ENCODE measurements at regions not wholly inside any gene's neighbourhood (a gene's known extent, or its start where the extent isn't known, plus 50 kb on each side); places are given as distances from the start of the nearest gene placed in this dataset.

GRCh38 chr1:58999676-59000075 is 215.8 kb upstream of the JUN start:
- Histone ChIP-seq H3K9ac (ENCODE audit: low read depth, low read length) (no peak overlapping the region), H3K4me1 (ENCODE audit: insufficient read depth, low read length) (peaks cover 2% of the 10 kb centered on the region; the same call in 1 of the 2 replicates), H3K9me3 (ENCODE audit: control insufficient read depth, insufficient read depth, low read length) (no peaks in the 10 kb centered on the region), H3K36me3 (ENCODE audit: insufficient read depth, low read length) (no peaks in the 10 kb centered on the region)

DNA sequence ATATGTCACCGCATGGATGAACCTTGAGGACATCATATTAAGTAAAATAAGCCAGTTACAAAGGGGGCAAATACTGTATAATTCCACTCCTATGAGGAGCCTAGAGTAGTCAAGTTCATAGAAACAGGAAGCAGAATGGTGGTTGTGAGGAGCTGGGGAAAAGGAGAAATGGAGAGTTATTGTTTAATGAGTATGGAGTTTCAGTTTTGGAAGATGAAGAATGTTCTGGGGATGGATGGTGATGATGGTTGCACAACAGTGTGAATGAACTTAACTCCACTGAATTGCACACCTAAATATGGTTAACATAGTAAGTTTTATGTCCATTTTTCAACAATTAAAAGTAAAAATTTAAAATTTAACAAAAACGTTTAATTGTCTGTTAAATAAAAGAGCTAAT is 220.9 kb upstream of the JUN start:
- peaks cover 2% of the 10 kb centered on the region; the same call in 1 of the 2 replicates for H3K4me1 ChIP-seq (ENCODE audit: insufficient read depth, low read length)

DNA sequence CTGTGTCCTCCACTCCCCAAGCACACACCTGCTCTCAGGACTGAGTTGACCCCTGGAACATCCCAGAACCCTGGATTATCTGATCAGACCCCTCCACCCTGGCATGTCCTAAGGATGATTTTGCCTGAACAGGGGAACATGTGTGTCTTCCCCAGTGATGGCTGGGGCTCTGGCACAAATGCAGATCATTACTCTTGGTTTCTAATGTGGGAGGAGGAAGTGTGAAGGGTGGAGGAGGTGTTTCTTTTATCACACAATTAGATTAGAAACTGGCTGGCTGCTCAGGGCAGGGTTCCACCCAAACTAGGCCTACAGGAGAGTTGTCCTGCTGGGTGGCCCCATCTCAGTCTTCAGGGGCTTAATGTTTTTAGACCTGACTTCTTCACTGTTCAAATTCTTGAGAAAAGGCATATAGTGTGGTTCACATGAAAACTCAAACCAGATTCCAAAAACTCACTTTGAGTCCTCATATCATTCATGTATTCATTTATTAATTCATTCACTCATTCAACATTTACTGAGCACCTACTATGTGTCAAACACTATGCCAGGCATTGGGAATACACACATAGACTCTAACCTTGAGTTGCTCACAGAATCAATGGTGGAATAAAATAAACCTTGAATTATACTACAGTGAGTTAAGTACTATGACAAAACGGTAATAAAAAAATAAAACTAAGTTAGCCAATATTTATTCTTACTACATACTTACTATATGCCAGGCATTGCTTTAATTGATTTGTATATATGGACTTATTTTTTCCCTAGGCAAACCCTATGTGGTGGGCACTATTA is 221.8 kb upstream of the JUN start:
- no peak overlapping the region for H3K9ac ChIP-seq (ENCODE audit: low read depth, low read length)
- no peaks in the 10 kb centered on the region for H3K36me3 ChIP-seq (ENCODE audit: insufficient read depth, low read length)
- no peaks in the 10 kb centered on the region for H3K9me3 ChIP-seq (ENCODE audit: control insufficient read depth, insufficient read depth, low read length)
- H3K4me1 ChIP-seq (ENCODE audit: insufficient read depth, low read length): peaks cover 2% of the 10 kb centered on the region; the same call in 1 of the 2 replicates

More for the DNA sequence above, 220.9 kb upstream of the JUN start:
- Histone ChIP-seq H3K9me3 (ENCODE audit: control insufficient read depth, insufficient read depth, low read length) (no peaks in the 10 kb centered on the region), H3K36me3 (ENCODE audit: insufficient read depth, low read length) (no peaks in the 10 kb centered on the region), H3K9ac (ENCODE audit: low read depth, low read length) (no peak overlapping the region)

GRCh38 chr1:59006289-59006658 is 222.4 kb upstream of the JUN start:
- Histone ChIP-seq H3K9ac (ENCODE audit: low read depth, low read length) (no peak overlapping the region), H3K4me1 (ENCODE audit: insufficient read depth, low read length) (peaks cover 2% of the 10 kb centered on the region; the same call in 1 of the 2 replicates), H3K36me3 (ENCODE audit: insufficient read depth, low read length) (no peaks in the 10 kb centered on the region)

DNA sequence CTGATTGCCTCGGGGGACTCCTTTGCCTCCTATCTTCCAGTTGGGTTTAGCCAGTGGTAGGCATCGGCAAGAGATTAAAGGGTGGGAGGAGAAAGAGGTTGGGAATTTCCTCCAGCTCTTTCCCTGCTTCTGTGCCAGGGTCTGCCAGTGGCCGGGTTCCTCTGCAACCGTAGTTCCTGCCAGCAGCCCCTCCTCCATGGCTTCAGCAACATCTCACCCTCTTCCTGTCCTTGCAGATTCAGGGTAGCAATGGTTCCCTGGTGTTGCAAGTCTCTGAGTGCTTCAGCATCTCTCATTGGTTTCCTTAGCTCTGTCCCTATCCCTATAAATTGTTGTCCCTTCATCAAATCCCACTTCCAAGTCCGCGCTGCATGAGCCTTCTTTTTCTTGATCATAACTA is 223.1 kb upstream of the JUN start:
- H3K36me3 ChIP-seq (ENCODE audit: insufficient read depth, low read length): no peaks in the 10 kb centered on the region
- no peaks in the 10 kb centered on the region for H3K9me3 ChIP-seq (ENCODE audit: control insufficient read depth, insufficient read depth, low read length)
- peaks cover 2% of the 10 kb centered on the region; the same call in 1 of the 2 replicates for H3K4me1 ChIP-seq (ENCODE audit: insufficient read depth, low read length)
- no peak overlapping the region for H3K9ac ChIP-seq (ENCODE audit: low read depth, low read length)

More at GRCh38 chr1:59006289-59006658, 222.4 kb upstream of the JUN start:
- no peaks in the 10 kb centered on the region for H3K9me3 ChIP-seq (ENCODE audit: control insufficient read depth, insufficient read depth, low read length)

- Histone ChIP-seq H3K9ac (ENCODE audit: low read depth, low read length) (no peak overlapping the region), H3K4me1 (ENCODE audit: insufficient read depth, low read length) (peaks cover 2% of the 10 kb centered on the region), H3K9me3 (ENCODE audit: control insufficient read depth, insufficient read depth, low read length) (no peaks in the 10 kb centered on the region), H3K36me3 (ENCODE audit: insufficient read depth, low read length) (no peaks in the 10 kb centered on the region)
These were observed 223.6 kb upstream of the JUN start for GRCh38 chr1:59007429-59007819.

DNA sequence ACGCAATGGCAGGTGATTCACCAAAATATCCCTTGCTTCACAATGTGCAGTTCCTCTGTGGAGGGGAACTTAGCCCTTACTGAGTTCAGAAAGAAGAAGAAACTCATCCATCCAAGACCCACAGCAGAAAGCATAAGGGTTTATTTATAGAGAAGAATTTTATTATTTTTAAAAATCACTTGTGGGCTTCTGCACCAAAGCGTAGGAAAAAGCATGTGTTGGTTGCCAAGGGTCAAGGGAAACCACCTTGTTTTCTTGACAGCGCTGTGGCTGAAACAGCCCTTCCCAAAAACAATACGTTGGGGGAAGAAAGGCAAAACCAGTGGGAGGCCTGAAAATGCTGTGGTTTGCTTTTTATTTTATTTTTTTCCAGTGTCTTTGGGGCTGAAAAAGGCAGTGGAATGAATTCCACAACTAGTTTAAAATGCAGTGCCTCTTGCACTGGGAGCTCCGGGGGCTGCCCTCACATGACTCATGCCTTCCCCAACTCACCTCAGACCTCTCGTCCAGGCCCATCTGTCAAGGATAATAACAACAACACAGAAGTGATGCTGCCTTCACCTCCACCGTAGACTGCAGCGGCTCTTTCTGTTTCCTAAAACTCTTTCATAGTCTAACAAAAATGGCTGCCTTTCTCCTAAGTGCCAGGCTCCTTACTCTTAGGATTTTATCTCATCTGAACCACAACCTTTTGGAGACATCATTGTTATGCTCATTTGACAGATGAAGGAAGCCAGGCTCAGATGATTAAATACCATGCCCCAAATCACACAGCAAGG is 224.2 kb upstream of the JUN start:
- no peaks in the 10 kb centered on the region for H3K36me3 ChIP-seq (ENCODE audit: insufficient read depth, low read length)
- peaks cover 7% of the 10 kb centered on the region for H3K4me1 ChIP-seq (ENCODE audit: insufficient read depth, low read length)
- H3K9me3 ChIP-seq (ENCODE audit: control insufficient read depth, insufficient read depth, low read length): no peaks in the 10 kb centered on the region
- H3K9ac ChIP-seq (ENCODE audit: low read depth, low read length): no peak overlapping the region

- H3K9me3 ChIP-seq (ENCODE audit: control insufficient read depth, insufficient read depth, low read length): no peaks in the 10 kb centered on the region
- H3K4me1 ChIP-seq (ENCODE audit: insufficient read depth, low read length): peaks cover 8% of the 10 kb centered on the region
- no peaks in the 10 kb centered on the region for H3K36me3 ChIP-seq (ENCODE audit: insufficient read depth, low read length)
- H3K9ac ChIP-seq (ENCODE audit: low read depth, low read length): no peak overlapping the region
These were observed 224.9 kb upstream of the JUN start for GRCh38 chr1:59008599-59009347.

DNA sequence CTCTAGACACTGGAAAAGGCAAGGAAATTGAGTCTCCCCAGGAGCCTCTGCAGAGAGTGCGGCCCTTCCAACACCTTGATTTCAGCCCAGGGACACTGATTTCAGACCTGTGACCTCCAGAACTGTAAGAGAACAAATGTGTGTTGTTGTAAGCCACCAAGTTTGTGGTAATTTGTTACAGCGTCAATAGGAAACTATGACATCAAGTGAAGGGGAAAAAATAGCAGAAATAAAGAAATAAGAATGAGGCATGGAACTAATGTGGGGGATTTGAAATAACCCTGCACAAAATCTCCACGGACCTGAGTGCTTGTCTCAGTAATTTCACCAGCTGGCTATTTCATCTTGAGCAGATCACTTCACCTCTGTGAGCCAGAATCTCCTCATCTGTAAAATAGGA is 227.8 kb upstream of the JUN start:
- H3K36me3 ChIP-seq (ENCODE audit: insufficient read depth, low read length): no peaks in the 10 kb centered on the region
- no peaks in the 10 kb centered on the region for H3K9me3 ChIP-seq (ENCODE audit: control insufficient read depth, insufficient read depth, low read length)
- peaks cover 34% of the 10 kb centered on the region for H3K4me1 ChIP-seq (ENCODE audit: insufficient read depth, low read length)
- H3K9ac ChIP-seq (ENCODE audit: low read depth, low read length): no peak overlapping the region

DNA sequence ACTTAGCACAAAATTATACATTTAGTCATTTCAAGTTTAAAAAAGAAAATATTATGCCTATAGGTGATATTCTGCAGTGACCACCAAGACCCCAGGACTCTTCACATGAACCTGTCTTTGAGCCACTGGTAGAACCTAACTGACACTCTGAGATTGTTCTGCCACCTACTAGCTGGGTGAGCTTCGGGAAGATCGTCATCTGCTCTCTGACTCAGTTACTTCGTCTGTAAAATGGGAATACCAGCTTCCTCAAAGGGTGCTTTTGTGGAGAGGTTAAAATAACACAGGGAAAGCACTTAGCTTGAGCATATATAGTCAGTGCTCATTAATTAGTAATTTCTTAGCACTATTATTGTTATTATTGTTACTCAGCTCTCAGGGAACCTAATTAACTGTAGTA is 228.5 kb upstream of the JUN start:
- Histone ChIP-seq H3K36me3 (ENCODE audit: insufficient read depth, low read length) (no peaks in the 10 kb centered on the region), H3K9ac (ENCODE audit: low read depth, low read length) (no peak overlapping the region), H3K4me1 (ENCODE audit: insufficient read depth, low read length) (peaks cover 38% of the 10 kb centered on the region), H3K9me3 (ENCODE audit: control insufficient read depth, insufficient read depth, low read length) (no peaks in the 10 kb centered on the region)

GRCh38 chr1:59013276-59013927 is 229.6 kb upstream of the JUN start:
- Histone ChIP-seq H3K36me3 (ENCODE audit: insufficient read depth, low read length) (no peaks in the 10 kb centered on the region), H3K4me1 (ENCODE audit: insufficient read depth, low read length) (peaks cover 38% of the 10 kb centered on the region), H3K9ac (ENCODE audit: low read depth, low read length) (peak overlapping the region; percentile 27), H3K9me3 (ENCODE audit: control insufficient read depth, insufficient read depth, low read length) (peaks cover 6% of the 10 kb centered on the region; the same call in 1 of the 2 replicates)

DNA sequence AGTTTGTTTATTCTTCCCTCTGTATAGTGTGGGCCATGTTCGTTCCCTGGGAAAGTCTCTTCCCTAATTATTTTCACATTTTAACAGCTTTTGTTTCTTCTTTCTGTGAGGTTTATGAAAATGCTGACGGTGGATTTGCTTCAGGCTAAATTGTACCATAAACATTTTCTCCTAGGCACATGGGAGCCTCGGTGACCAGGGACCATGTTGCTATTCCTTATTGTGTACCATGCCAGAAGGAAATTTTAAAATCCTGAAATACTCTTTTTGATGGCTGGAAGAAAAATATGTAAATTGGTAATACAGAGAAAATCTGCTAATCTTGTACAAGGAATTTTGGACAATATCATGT is 230.1 kb upstream of the JUN start:
- Histone ChIP-seq H3K36me3 (ENCODE audit: insufficient read depth, low read length) (no peaks in the 10 kb centered on the region), H3K4me1 (ENCODE audit: insufficient read depth, low read length) (peaks cover 38% of the 10 kb centered on the region), H3K9me3 (ENCODE audit: control insufficient read depth, insufficient read depth, low read length) (peaks cover 10% of the 10 kb centered on the region; the same call in 1 of the 2 replicates), H3K9ac (ENCODE audit: low read depth, low read length) (peak overlapping the region; percentile 27)

DNA sequence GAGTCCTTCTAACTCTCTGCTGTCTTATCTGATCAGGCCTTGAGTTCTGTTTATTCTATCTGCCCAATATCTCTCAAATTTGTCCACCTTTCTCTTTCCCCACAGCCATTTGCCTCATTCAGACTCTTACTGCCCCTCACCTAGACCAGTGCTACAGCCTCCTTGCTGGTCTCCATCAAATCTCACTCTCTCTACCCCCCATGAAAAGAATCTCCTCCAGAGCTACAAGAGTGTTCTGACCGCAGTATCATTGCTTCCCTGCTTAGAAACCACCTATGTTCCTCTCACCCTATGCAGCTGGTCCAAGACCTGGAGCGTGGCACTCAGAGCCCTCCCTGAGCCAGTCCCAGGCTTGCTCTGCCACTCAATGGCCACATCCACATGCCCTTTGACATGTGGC is 231.0 kb upstream of the JUN start:
- H3K9ac ChIP-seq (ENCODE audit: low read depth, low read length): no peak overlapping the region
- H3K4me1 ChIP-seq (ENCODE audit: insufficient read depth, low read length): peaks cover 38% of the 10 kb centered on the region
- H3K9me3 ChIP-seq (ENCODE audit: control insufficient read depth, insufficient read depth, low read length): peaks cover 10% of the 10 kb centered on the region; the same call in 1 of the 2 replicates
- no peaks in the 10 kb centered on the region for H3K36me3 ChIP-seq (ENCODE audit: insufficient read depth, low read length)

GRCh38 chr1:59015708-59016107 is 231.9 kb upstream of the JUN start:
- Histone ChIP-seq H3K4me1 (ENCODE audit: insufficient read depth, low read length) (peaks cover 38% of the 10 kb centered on the region), H3K36me3 (ENCODE audit: insufficient read depth, low read length) (no peaks in the 10 kb centered on the region), H3K9ac (ENCODE audit: low read depth, low read length) (no peak overlapping the region), H3K9me3 (ENCODE audit: control insufficient read depth, insufficient read depth, low read length) (peaks cover 10% of the 10 kb centered on the region; the same call in 1 of the 2 replicates)

All from ES-I3 (cell line).